OCI-LY1 (cell line): ENCODE measurements at regions not wholly inside any gene's neighbourhood (a gene's known extent, or its start where the extent isn't known, plus 50 kb on each side); places are given as distances from the start of the nearest gene placed in this dataset.

Source experiments
- H2AFZ ChIP-seq: fragments of 200-600 bp; sonication (generic), shearing (Covaris generic); 2 replicates; pipeline ENCODE4 v1.6.0; 2014; ENCODE audit warnings: antibody characterized with exemption, mild to moderate bottlenecking, low read length
- H3F3A ChIP-seq: fragments of 200-600 bp; sonication (generic), shearing (Covaris generic); 2 replicates; pipeline ENCODE4 v1.6.0; 2014; ENCODE audit warnings: mild to moderate bottlenecking, antibody characterized with exemption, low read length, moderate library complexity; ENCODE audit not compliant: insufficient read depth
- H3K27ac ChIP-seq: fragments of 200-600 bp; sonication (generic); 2 replicates; pipeline ENCODE4 v1.5.1; 2014; ENCODE audit warnings: low read length, mixed run types, mild to moderate bottlenecking, low read depth; ENCODE audit not compliant: poor library complexity, severe bottlenecking
- H3K27me3 ChIP-seq: fragments of 200-600 bp; sonication (generic); 2 replicates; pipeline ENCODE4 v1.6.0; 2014; ENCODE audit warnings: antibody characterized with exemption, mild to moderate bottlenecking, low read length, moderate library complexity; ENCODE audit not compliant: insufficient read depth
- H3K36me3 ChIP-seq: fragments of 200-600 bp; sonication (generic); 2 replicates; pipeline ENCODE4 v1.6.1; 2014; ENCODE audit warnings: mild to moderate bottlenecking, antibody characterized with exemption, low read length, moderate library complexity, mixed read lengths; ENCODE audit not compliant: insufficient read depth
- H3K4me1 ChIP-seq: fragments of 200-600 bp; sonication (generic); 2 replicates; pipeline ENCODE4 v1.5.1; 2014; ENCODE audit warnings: mild to moderate bottlenecking, low read length, moderate library complexity; ENCODE audit not compliant: insufficient read depth, severe bottlenecking
- H3K4me2 ChIP-seq: fragments of 200-600 bp; sonication (generic), shearing (Covaris generic); 2 replicates; pipeline ENCODE4 v1.6.1; 2014; ENCODE audit warnings: low read length
- H3K4me3 ChIP-seq: fragments of 200-600 bp; sonication (generic); 2 replicates; pipeline ENCODE4 v1.5.1; 2014; ENCODE audit warnings: low read length, low read depth, mild to moderate bottlenecking, mixed read lengths; ENCODE audit not compliant: poor library complexity, severe bottlenecking
- H3K79me2 ChIP-seq: fragments of 200-600 bp; shearing (Covaris generic); 2 replicates; pipeline ENCODE4 v1.6.1; 2016; ENCODE audit warnings: mixed run types, low read length, mixed read lengths; ENCODE audit not compliant: insufficient read depth
- H3K9ac ChIP-seq: fragments of 200-600 bp; sonication (generic), shearing (Covaris generic); 2 replicates; pipeline ENCODE4 v1.6.1; 2014; ENCODE audit warnings: mild to moderate bottlenecking, low read length, mixed read lengths
- H3K9me2 ChIP-seq: fragments of 200-600 bp; sonication (generic), shearing (Covaris generic); 2 replicates; pipeline ENCODE4 v1.6.1; 2014; ENCODE audit warnings: low read depth, mild to moderate bottlenecking, low read length, mixed read lengths
- H3K9me3 ChIP-seq: fragments of 200-600 bp; shearing (Covaris generic); 2 replicates; pipeline ENCODE4 v1.6.1; 2014; ENCODE audit warnings: low read length, mixed read lengths
- H4K20me1 ChIP-seq: fragments of 200-600 bp; sonication (generic), shearing (Covaris generic); 2 replicates; pipeline ENCODE4 v1.6.0; 2016; ENCODE audit warnings: mild to moderate bottlenecking, low read length; ENCODE audit not compliant: insufficient read depth
- CTCF ChIP-seq: fragments of 200-600 bp; sonication (generic), shearing (Covaris generic); IDR thresholded peaks from 2 replicates; pipeline ENCODE4 v1.5.1; 2017; ENCODE audit warnings: mild to moderate bottlenecking, antibody characterized with exemption, low read length, moderate library complexity, mixed read lengths
- EZH2 ChIP-seq: fragments of 200-600 bp; sonication (generic), shearing (Covaris generic); IDR thresholded peaks from 2 replicates; pipeline ENCODE4 v1.8.0; 2017; ENCODE audit warnings: borderline replicate concordance, mixed run types, mild to moderate bottlenecking, antibody characterized with exemption, low read length, moderate library complexity, mixed read lengths

GRCh38 chr5:161036296-161036695 is 184.3 kb upstream of the ATP10B start:
- Histone ChIP-seq H3K9me2 (no peaks in the 10 kb centered on the region), H3K4me3 (no peak overlapping the region), H3F3A (no peaks in the 10 kb centered on the region), H3K9ac (no peak overlapping the region), H3K79me2 (no peaks in the 10 kb centered on the region), H2AFZ (no peak overlapping the region), H3K27ac (no peak overlapping the region), H3K4me2 (no peak overlapping the region), H3K9me3 (no peaks in the 10 kb centered on the region), H3K27me3 (no peaks in the 10 kb centered on the region), H3K36me3 (no peaks in the 10 kb centered on the region), H3K4me1 (no peaks in the 10 kb centered on the region), H4K20me1 (no peaks in the 10 kb centered on the region)
- no peak for TF ChIP-seq EZH2
- TF ChIP-seq CTCF, result no peak

GRCh38 chr5:161034451-161034850 is 182.4 kb upstream of the ATP10B start:
- no peak overlapping the region for H3K4me3 ChIP-seq
- no peaks in the 10 kb centered on the region for H3K4me1 ChIP-seq
- no peaks in the 10 kb centered on the region for H3K27me3 ChIP-seq
- no peak overlapping the region for H2AFZ ChIP-seq
- no peak overlapping the region for H3K27ac ChIP-seq
- H3K9me2 ChIP-seq, result no peaks in the 10 kb centered on the region
- H3F3A ChIP-seq, result no peaks in the 10 kb centered on the region
- no peak overlapping the region for H3K4me2 ChIP-seq
- H4K20me1 ChIP-seq, result no peaks in the 10 kb centered on the region
- no peak overlapping the region for H3K9ac ChIP-seq
- H3K79me2 ChIP-seq, result no peaks in the 10 kb centered on the region
- TF ChIP-seq EZH2, result no peak
- H3K36me3 ChIP-seq, result no peaks in the 10 kb centered on the region
- no peaks in the 10 kb centered on the region for H3K9me3 ChIP-seq

- H3K27me3 ChIP-seq, result no peaks in the 10 kb centered on the region
- no peaks in the 10 kb centered on the region for H3F3A ChIP-seq
- TF ChIP-seq CTCF (no peak), EZH2 (no peak)
- H3K9ac ChIP-seq, result no peak overlapping the region
- H3K36me3 ChIP-seq, result no peaks in the 10 kb centered on the region
- H3K9me2 ChIP-seq, result no peaks in the 10 kb centered on the region
- no peak overlapping the region for H3K4me3 ChIP-seq
- H4K20me1 ChIP-seq, result no peaks in the 10 kb centered on the region
- no peak overlapping the region for H2AFZ ChIP-seq
- no peak overlapping the region for H3K4me2 ChIP-seq
- H3K4me1 ChIP-seq, result no peaks in the 10 kb centered on the region
- H3K79me2 ChIP-seq, result no peaks in the 10 kb centered on the region
- no peak overlapping the region for H3K27ac ChIP-seq
- H3K9me3 ChIP-seq, result no peaks in the 10 kb centered on the region
Measured at GRCh38 chr5:161030229-161030628, 178.2 kb upstream of the ATP10B start.

- H3K4me3 ChIP-seq, result no peak overlapping the region
- no peaks in the 10 kb centered on the region for H3F3A ChIP-seq
- TF ChIP-seq EZH2 (no peak), CTCF (no peak)
- H3K36me3 ChIP-seq, result no peaks in the 10 kb centered on the region
- no peaks in the 10 kb centered on the region for H3K4me1 ChIP-seq
- H3K4me2 ChIP-seq, result no peak overlapping the region
- H2AFZ ChIP-seq, result no peak overlapping the region
- no peak overlapping the region for H3K9ac ChIP-seq
- H4K20me1 ChIP-seq, result no peaks in the 10 kb centered on the region
- no peak overlapping the region for H3K27ac ChIP-seq
- H3K9me2 ChIP-seq, result no peaks in the 10 kb centered on the region
- no peaks in the 10 kb centered on the region for H3K79me2 ChIP-seq
- no peaks in the 10 kb centered on the region for H3K9me3 ChIP-seq
- H3K27me3 ChIP-seq, result no peaks in the 10 kb centered on the region
Measured at GRCh38 chr5:161027763-161028162, 175.8 kb upstream of the ATP10B start.
